ENCODE measurements at regions not wholly inside any gene's neighbourhood (a gene's known extent, or its start where the extent isn't known, plus 50 kb on each side); places are given as distances from the start of the nearest gene placed in this dataset.

- H3K4me2 ChIP-seq (ENCODE audit: low read length), result no peak overlapping the region
- no peaks in the 10 kb centered on the region for H3K4me1 ChIP-seq (ENCODE audit: low read length)
- no peak overlapping the region for H2AFZ ChIP-seq (ENCODE audit: low read depth, low read length)
- H3K4me3 ChIP-seq (ENCODE audit: low read length), result no peak overlapping the region
- no peak overlapping the region for H3K9ac ChIP-seq (ENCODE audit: low read length)
- H4K20me1 ChIP-seq (ENCODE audit: insufficient read depth, low read length), result no peaks in the 10 kb centered on the region
- no peak for TF ChIP-seq CTCF (IDR thresholded peaks at IDR 0.05; ENCODE audit: low read depth, low read length)
- TF ChIP-seq EZH2phosphoT487 (IDR thresholded peaks at IDR 0.05; ENCODE audit: low read depth), result no peak
- no peaks in the 10 kb centered on the region for H3K9me3 ChIP-seq (ENCODE audit: insufficient read depth, low read length)
- H3K27me3 ChIP-seq (ENCODE audit: low read depth, low read length), result no peaks in the 10 kb centered on the region
- H3K36me3 ChIP-seq (replicated peaks; ENCODE audit: low read depth, low read length), result no peaks in the 10 kb centered on the region
- no peaks in the 10 kb centered on the region for H3K79me2 ChIP-seq (ENCODE audit: low read length)
- H3K27ac ChIP-seq (ENCODE audit: low read length), result no peak overlapping the region
Observed at GRCh38 chr9:2419347-2419746, 202.2 kb upstream of the VLDLR start.

GRCh38 chr9:2420543-2420942, 201.0 kb upstream of the VLDLR start:
- Histone ChIP-seq H3K9me3 (ENCODE audit: insufficient read depth, low read length) (no peaks in the 10 kb centered on the region), H2AFZ (ENCODE audit: low read depth, low read length) (no peak overlapping the region), H4K20me1 (ENCODE audit: insufficient read depth, low read length) (no peaks in the 10 kb centered on the region), H3K9ac (ENCODE audit: low read length) (no peak overlapping the region), H3K4me2 (ENCODE audit: low read length) (no peak overlapping the region), H3K4me3 (ENCODE audit: low read length) (no peak overlapping the region), H3K36me3 (replicated peaks; ENCODE audit: low read depth, low read length) (no peaks in the 10 kb centered on the region), H3K27ac (ENCODE audit: low read length) (no peak overlapping the region), H3K27me3 (ENCODE audit: low read depth, low read length) (no peaks in the 10 kb centered on the region), H3K4me1 (ENCODE audit: low read length) (no peaks in the 10 kb centered on the region), H3K79me2 (ENCODE audit: low read length) (no peaks in the 10 kb centered on the region)
- no peak for TF ChIP-seq CTCF (IDR thresholded peaks at IDR 0.05; ENCODE audit: low read depth, low read length)
- TF ChIP-seq EZH2phosphoT487 (IDR thresholded peaks at IDR 0.05; ENCODE audit: low read depth), result no peak

- Histone ChIP-seq H3K79me2 (ENCODE audit: low read length) (no peaks in the 10 kb centered on the region), H3K36me3 (replicated peaks; ENCODE audit: low read depth, low read length) (no peaks in the 10 kb centered on the region), H2AFZ (ENCODE audit: low read depth, low read length) (no peak overlapping the region), H3K4me1 (ENCODE audit: low read length) (no peaks in the 10 kb centered on the region), H3K27ac (ENCODE audit: low read length) (no peak overlapping the region), H3K9me3 (ENCODE audit: insufficient read depth, low read length) (no peaks in the 10 kb centered on the region), H4K20me1 (ENCODE audit: insufficient read depth, low read length) (no peaks in the 10 kb centered on the region), H3K27me3 (ENCODE audit: low read depth, low read length) (peaks cover 3% of the 10 kb centered on the region; the same call in 1 of the 2 replicates), H3K4me3 (ENCODE audit: low read length) (no peak overlapping the region), H3K4me2 (ENCODE audit: low read length) (no peak overlapping the region), H3K9ac (ENCODE audit: low read length) (no peak overlapping the region)
- TF ChIP-seq CTCF (IDR thresholded peaks at IDR 0.05; ENCODE audit: low read depth, low read length) (no peak), EZH2phosphoT487 (IDR thresholded peaks at IDR 0.05; ENCODE audit: low read depth) (no peak)
Observed at GRCh38 chr9:2424619-2425033, 197.0 kb upstream of the VLDLR start.

GRCh38 chr9:2425676-2426075, 195.9 kb upstream of the VLDLR start:
- H3K27me3 ChIP-seq (ENCODE audit: low read depth, low read length), result peaks cover 11% of the 10 kb centered on the region
- no peak overlapping the region for H3K9ac ChIP-seq (ENCODE audit: low read length)
- no peak overlapping the region for H3K4me3 ChIP-seq (ENCODE audit: low read length)
- no peaks in the 10 kb centered on the region for H4K20me1 ChIP-seq (ENCODE audit: insufficient read depth, low read length)
- H3K4me2 ChIP-seq (ENCODE audit: low read length), result no peak overlapping the region
- no peaks in the 10 kb centered on the region for H3K36me3 ChIP-seq (replicated peaks; ENCODE audit: low read depth, low read length)
- no peaks in the 10 kb centered on the region for H3K4me1 ChIP-seq (ENCODE audit: low read length)
- H3K9me3 ChIP-seq (ENCODE audit: insufficient read depth, low read length), result no peaks in the 10 kb centered on the region
- H3K79me2 ChIP-seq (ENCODE audit: low read length), result no peaks in the 10 kb centered on the region
- H2AFZ ChIP-seq (ENCODE audit: low read depth, low read length), result no peak overlapping the region
- no peak for TF ChIP-seq EZH2phosphoT487 (IDR thresholded peaks at IDR 0.05; ENCODE audit: low read depth)
- TF ChIP-seq CTCF (IDR thresholded peaks at IDR 0.05; ENCODE audit: low read depth, low read length), result no peak
- H3K27ac ChIP-seq (ENCODE audit: low read length), result no peak overlapping the region

All from OCI-LY3 (cell line).